H9 (cell line): ENCODE measurements at regions not wholly inside any gene's neighbourhood (a gene's known extent, or its start where the extent isn't known, plus 50 kb on each side); places are given as distances from the start of the nearest gene placed in this dataset.
"Not testable (repeated sequence)": the region's sequence is repeated elsewhere in the genome, so short reads cannot be mapped to it uniquely, and the experiment has no call there.

Source experiments
- DNase-seq: peaks from one replicate; pipeline ENCODE4 v3.0.0-alpha.2; 2017
- H2AFZ ChIP-seq: one replicate; pipeline ENCODE4 v1.6.1; 2013; ENCODE audit warnings: mild to moderate bottlenecking, low read length, control low read depth, moderate library complexity
- H2AK5ac ChIP-seq: 2 replicates; pipeline ENCODE4 v1.6.1; 2013; ENCODE audit warnings: low read length, control low read depth, mixed read lengths; ENCODE audit not compliant: insufficient read length
- H2BK120ac ChIP-seq: one replicate; pipeline ENCODE4 v1.6.1; 2013; ENCODE audit warnings: low read depth, mild to moderate bottlenecking, low read length, control low read depth, inconsistent platforms; ENCODE audit not compliant: poor library complexity, severe bottlenecking
- H2BK12ac ChIP-seq: 2 replicates; pipeline ENCODE4 v1.6.1; 2013; ENCODE audit warnings: low read length, control low read depth, mixed read lengths, low read depth; ENCODE audit not compliant: insufficient read length
- H2BK15ac ChIP-seq: 2 replicates; pipeline ENCODE4 v1.6.1; 2013; ENCODE audit warnings: low read depth, low read length, control low read depth
- H2BK20ac ChIP-seq: one replicate; pipeline ENCODE4 v1.6.1; 2013; ENCODE audit warnings: low read depth, mild to moderate bottlenecking, low read length, control low read depth, inconsistent platforms; ENCODE audit not compliant: poor library complexity, severe bottlenecking
- H2BK5ac ChIP-seq: 2 replicates; pipeline ENCODE4 v1.6.1; 2013; ENCODE audit warnings: low read length, control low read depth, mixed read lengths; ENCODE audit not compliant: insufficient read length
- H3K14ac ChIP-seq: 2 replicates; pipeline ENCODE4 v1.6.1; 2013; ENCODE audit warnings: low read length, control low read depth; ENCODE audit not compliant: insufficient read depth
- H3K18ac ChIP-seq: 2 replicates; pipeline ENCODE4 v1.6.1; 2013; ENCODE audit warnings: low read depth, mild to moderate bottlenecking, mixed read lengths, low read length, control low read depth; ENCODE audit not compliant: insufficient read length
- H3K23ac ChIP-seq: 2 replicates; pipeline ENCODE4 v1.6.1; 2013; ENCODE audit warnings: low read length, control low read depth, mixed read lengths, low read depth; ENCODE audit not compliant: insufficient read length
- H3K23me2 ChIP-seq: 2 replicates; pipeline ENCODE4 v1.6.1; 2013; ENCODE audit warnings: low read depth, mild to moderate bottlenecking, mixed read lengths, low read length, control low read depth; ENCODE audit not compliant: insufficient read length, poor library complexity, severe bottlenecking
- H3K27ac ChIP-seq: 2 replicates; pipeline ENCODE4 v1.5.1; 2013; ENCODE audit warnings: low read length, control low read depth, mixed read lengths, low read depth; ENCODE audit not compliant: insufficient read length
- H3K27me3 ChIP-seq: 2 replicates; pipeline ENCODE4 v1.6.1; 2013; ENCODE audit warnings: low read length, control low read depth, inconsistent platforms; ENCODE audit not compliant: insufficient read depth
- H3K4ac ChIP-seq: 2 replicates; pipeline ENCODE4 v1.6.1; 2013; ENCODE audit warnings: low read depth, mild to moderate bottlenecking, control low read depth, inconsistent platforms, low read length, moderate library complexity
- H3K4me1 ChIP-seq: 2 replicates; pipeline ENCODE4 v1.6.1; 2013; ENCODE audit warnings: low read length, control low read depth, inconsistent platforms; ENCODE audit not compliant: insufficient read depth
- H3K4me2 ChIP-seq: 2 replicates; pipeline ENCODE4 v1.6.1; 2013; ENCODE audit warnings: low read length, control low read depth, mixed read lengths; ENCODE audit not compliant: insufficient read length, insufficient read depth
- H3K56ac ChIP-seq: 2 replicates; pipeline ENCODE4 v1.6.1; 2013; ENCODE audit warnings: low read depth, mild to moderate bottlenecking, mixed read lengths, low read length, control low read depth; ENCODE audit not compliant: insufficient read length
- H3K79me1 ChIP-seq: 2 replicates; pipeline ENCODE4 v1.6.1; 2013; ENCODE audit warnings: low read depth, mild to moderate bottlenecking, moderate library complexity, low read length, control low read depth, inconsistent platforms; ENCODE audit not compliant: insufficient read depth, poor library complexity, severe bottlenecking
- H3K79me2 ChIP-seq: 2 replicates; pipeline ENCODE4 v1.6.1; 2013; ENCODE audit warnings: low read length, control low read depth, inconsistent platforms; ENCODE audit not compliant: insufficient read depth
- H3K9ac ChIP-seq: 2 replicates; pipeline ENCODE4 v1.6.1; 2013; ENCODE audit warnings: low read length, control low read depth, mixed read lengths; ENCODE audit not compliant: insufficient read length; ENCODE audit errors: extremely low read depth
- H3K9me3 ChIP-seq: one replicate; pipeline ENCODE4 v1.6.1; 2013; ENCODE audit warnings: low read depth, low read length, inconsistent platforms; ENCODE audit not compliant: control insufficient read depth
- H3T11ph ChIP-seq: one replicate; pipeline ENCODE4 v1.6.1; 2013; ENCODE audit warnings: mild to moderate bottlenecking, low read length, control low read depth, inconsistent platforms
- H4K20me1 ChIP-seq: one replicate; pipeline ENCODE4 v1.6.1; 2013; ENCODE audit not compliant: control insufficient read depth, insufficient read length, insufficient read depth
- H4K5ac ChIP-seq: 2 replicates; pipeline ENCODE4 v1.6.1; 2013; ENCODE audit warnings: low read depth, mild to moderate bottlenecking, mixed read lengths, low read length, control low read depth; ENCODE audit not compliant: insufficient read length
- H4K8ac ChIP-seq: replicated peaks from 2 replicates; pipeline ENCODE4 v1.6.1; 2013; ENCODE audit warnings: low read length, control low read depth, mixed read lengths, low read depth; ENCODE audit not compliant: insufficient read length
- H4K91ac ChIP-seq: 2 replicates; pipeline ENCODE4 v1.6.1; 2013; ENCODE audit warnings: low read depth, mild to moderate bottlenecking, moderate library complexity, mixed read lengths, low read length, control low read depth; ENCODE audit not compliant: insufficient read length
- H3K27ac Mint-ChIP-seq, 3 experiments: 2 replicates in 2 of 3; 3 replicates in 1 of 3; pipeline ENCODE4 v1.8.0; 2020 to 2021; ENCODE audit warnings: mixed read lengths in 3 of 3, mild to moderate bottlenecking in 1 of 3, moderate library complexity in 1 of 3
- H3K27me3 Mint-ChIP-seq: 2 replicates; pipeline ENCODE4 v1.8.0; 2021; ENCODE audit warnings: low read depth, mild to moderate bottlenecking, moderate library complexity, mixed read lengths
- H3K36me3 Mint-ChIP-seq, 3 experiments: 2 replicates in 2 of 3; 3 replicates in 1 of 3; pipeline ENCODE4 v1.8.0; 2020 to 2021; ENCODE audit warnings: low read depth in 3 of 3, mixed read lengths in 3 of 3; ENCODE audit not compliant: insufficient read depth in 1 of 3
- H3K4me1 Mint-ChIP-seq, 2 experiments: 2 replicates each; pipeline ENCODE4 v1.8.0; 2020; ENCODE audit warnings: mixed read lengths in 2 of 2
- H3K4me3 Mint-ChIP-seq, 2 experiments: 2 replicates in 1 of 2; 3 replicates in 1 of 2; pipeline ENCODE4 v1.8.0; 2020 to 2021; ENCODE audit warnings: mild to moderate bottlenecking in 2 of 2, mixed read lengths in 2 of 2, moderate library complexity in 1 of 2
- H3K9me3 Mint-ChIP-seq, 2 experiments: 2 replicates in 1 of 2; 3 replicates in 1 of 2; pipeline ENCODE4 v1.8.0; 2020; ENCODE audit warnings: mild to moderate bottlenecking in 2 of 2, mixed read lengths in 2 of 2, moderate library complexity in 1 of 2
- CTCF ChIP-seq: fragments of 200-600 bp; sonication (generic); conservative IDR thresholded peaks from 3 replicates; pipeline ENCODE4 v1.8.0; 2021; ENCODE audit warnings: antibody characterized with exemption, mild to moderate bottlenecking
- WGBS: extraction: QIAGEN DNeasy Blood & Tissue Kit; methylation state at CpG from one replicate; pipeline ENCODE4 v1.1.7; 2013; ENCODE audit warnings: missing lambda C conversion rate, low lambda C conversion rate, mixed read lengths; ENCODE audit not compliant: insufficient read length; ENCODE audit errors: extremely low coverage; 5-methylcytosine and 5-hydroxymethylcytosine counted together

GRCh38 chr17:71203953-71204352 lies 916.9 kb upstream of the SOX9 start:
- H2BK120ac ChIP-seq = no peak overlapping the region
- no peak overlapping the region for H3T11ph ChIP-seq
- no peak overlapping the region for H3K4ac ChIP-seq
- H3K4me2 ChIP-seq = no peak overlapping the region
- H2AFZ ChIP-seq = no peak overlapping the region
- no peaks in the 10 kb centered on the region for H4K20me1 ChIP-seq
- H4K5ac ChIP-seq = no peak overlapping the region
- no peaks in the 10 kb centered on the region for H3K9me3 ChIP-seq
- H2BK5ac ChIP-seq = no peak overlapping the region
- H3K18ac ChIP-seq = no peak overlapping the region
- no peak overlapping the region for H2BK12ac ChIP-seq
- no peaks in the 10 kb centered on the region for H3K27me3 ChIP-seq
- H2BK15ac ChIP-seq = no peak overlapping the region
- no peaks in the 10 kb centered on the region for H3K27me3 Mint-ChIP-seq
- no peak overlapping the region for H4K8ac ChIP-seq
- H3K4me3 Mint-ChIP-seq = no peak overlapping the region
- peaks cover 2 to 6% of the 10 kb centered on the region in 2 experiments; a peak in 2 of 5 replicates for H3K9me3 Mint-ChIP-seq
- TF ChIP-seq CTCF = no peak
- no peak overlapping the region for H2BK20ac ChIP-seq
- H3K56ac ChIP-seq = no peak overlapping the region
- H4K91ac ChIP-seq = no peak overlapping the region
- H3K79me1 ChIP-seq = no peaks in the 10 kb centered on the region
- H3K23ac ChIP-seq = no peak overlapping the region
- H2AK5ac ChIP-seq = no peak overlapping the region
- WGBS = no CpG with 5 or more reads among the region's 1 CpG
- H3K4me1 Mint-ChIP-seq = no peaks in the 10 kb centered on the region
- H3K9ac ChIP-seq = no peak overlapping the region
- no peaks in the 10 kb centered on the region for H3K79me2 ChIP-seq
- no peaks in the 10 kb centered on the region for H3K23me2 ChIP-seq
- H3K4me1 ChIP-seq = no peaks in the 10 kb centered on the region
- no peak overlapping the region for H3K27ac ChIP-seq
- no peaks in the 10 kb centered on the region for H3K36me3 Mint-ChIP-seq
- no peak overlapping the region for H3K27ac Mint-ChIP-seq
- H3K14ac ChIP-seq = no peak overlapping the region
- no peak for DNase-seq

GRCh38 chr17:71205951-71206350 lies 914.9 kb upstream of the SOX9 start:
- not testable (repeated sequence) for H3K9me3 Mint-ChIP-seq, H3T11ph ChIP-seq, H2AK5ac ChIP-seq, H3K9me3 ChIP-seq, H3K9ac ChIP-seq, H3K4ac ChIP-seq, H3K18ac ChIP-seq, H3K4me2 ChIP-seq, H4K91ac ChIP-seq, H3K27ac Mint-ChIP-seq, H2AFZ ChIP-seq, H2BK5ac ChIP-seq, H2BK120ac ChIP-seq, H3K23me2 ChIP-seq, H3K23ac ChIP-seq, H3K27ac ChIP-seq, H2BK20ac ChIP-seq, H4K5ac ChIP-seq, H3K56ac ChIP-seq, H4K8ac ChIP-seq, H3K36me3 Mint-ChIP-seq, H3K4me1 ChIP-seq, H2BK15ac ChIP-seq, H3K79me2 ChIP-seq, H3K27me3 Mint-ChIP-seq, H3K4me1 Mint-ChIP-seq, H3K27me3 ChIP-seq, H4K20me1 ChIP-seq, H3K14ac ChIP-seq, DNase-seq, H2BK12ac ChIP-seq, H3K4me3 Mint-ChIP-seq, H3K79me1 ChIP-seq
- no CpG with 5 or more reads among the region's 5 CpGs for WGBS
